DND-41 (cell line): ENCODE measurements at regions not wholly inside any gene's neighbourhood (a gene's known extent, or its start where the extent isn't known, plus 50 kb on each side); places are given as distances from the start of the nearest gene placed in this dataset.

Experiments used
- CTCF ChIP-seq: IDR thresholded peaks from 2 replicates; pipeline ENCODE4 v1.5.1; 2012; ENCODE audit warnings: borderline replicate concordance, low read length, moderate library complexity, mild to moderate bottlenecking; ENCODE audit not compliant: poor library complexity, severe bottlenecking; ENCODE audit errors: extremely low read depth
- EZH2 ChIP-seq: IDR thresholded peaks from 3 replicates; pipeline ENCODE4 v1.6.1; 2012; ENCODE audit warnings: borderline replicate concordance, low read depth, mild to moderate bottlenecking, moderate library complexity, low read length, inconsistent platforms; ENCODE audit not compliant: severe bottlenecking

- TF ChIP-seq EZH2 (no peak), CTCF (no peak)
These were observed 297.4 kb downstream of the ANKRD50 start for GRCh38 chr4:124415146-124415545.
